H9 (cell line): ENCODE measurements at regions not wholly inside any gene's neighbourhood (a gene's known extent, or its start where the extent isn't known, plus 50 kb on each side); places are given as distances from the start of the nearest gene placed in this dataset.

Experiments
- DNase-seq: peaks from one replicate; pipeline ENCODE4 v3.0.0-alpha.2; 2017
- H2AFZ ChIP-seq: one replicate; pipeline ENCODE4 v1.6.1; 2013; ENCODE audit warnings: mild to moderate bottlenecking, low read length, control low read depth, moderate library complexity
- H2AK5ac ChIP-seq: 2 replicates; pipeline ENCODE4 v1.6.1; 2013; ENCODE audit warnings: low read length, control low read depth, mixed read lengths; ENCODE audit not compliant: insufficient read length
- H2BK120ac ChIP-seq: one replicate; pipeline ENCODE4 v1.6.1; 2013; ENCODE audit warnings: low read depth, mild to moderate bottlenecking, low read length, control low read depth, inconsistent platforms; ENCODE audit not compliant: poor library complexity, severe bottlenecking
- H2BK12ac ChIP-seq: 2 replicates; pipeline ENCODE4 v1.6.1; 2013; ENCODE audit warnings: low read length, control low read depth, mixed read lengths, low read depth; ENCODE audit not compliant: insufficient read length
- H2BK15ac ChIP-seq: 2 replicates; pipeline ENCODE4 v1.6.1; 2013; ENCODE audit warnings: low read depth, low read length, control low read depth
- H2BK20ac ChIP-seq: one replicate; pipeline ENCODE4 v1.6.1; 2013; ENCODE audit warnings: low read depth, mild to moderate bottlenecking, low read length, control low read depth, inconsistent platforms; ENCODE audit not compliant: poor library complexity, severe bottlenecking
- H2BK5ac ChIP-seq: 2 replicates; pipeline ENCODE4 v1.6.1; 2013; ENCODE audit warnings: low read length, control low read depth, mixed read lengths; ENCODE audit not compliant: insufficient read length
- H3K14ac ChIP-seq: 2 replicates; pipeline ENCODE4 v1.6.1; 2013; ENCODE audit warnings: low read length, control low read depth; ENCODE audit not compliant: insufficient read depth
- H3K18ac ChIP-seq: 2 replicates; pipeline ENCODE4 v1.6.1; 2013; ENCODE audit warnings: low read depth, mild to moderate bottlenecking, mixed read lengths, low read length, control low read depth; ENCODE audit not compliant: insufficient read length
- H3K23ac ChIP-seq: 2 replicates; pipeline ENCODE4 v1.6.1; 2013; ENCODE audit warnings: low read length, control low read depth, mixed read lengths, low read depth; ENCODE audit not compliant: insufficient read length
- H3K23me2 ChIP-seq: 2 replicates; pipeline ENCODE4 v1.6.1; 2013; ENCODE audit warnings: low read depth, mild to moderate bottlenecking, mixed read lengths, low read length, control low read depth; ENCODE audit not compliant: insufficient read length, poor library complexity, severe bottlenecking
- H3K27ac ChIP-seq: 2 replicates; pipeline ENCODE4 v1.5.1; 2013; ENCODE audit warnings: low read length, control low read depth, mixed read lengths, low read depth; ENCODE audit not compliant: insufficient read length
- H3K27me3 ChIP-seq: 2 replicates; pipeline ENCODE4 v1.6.1; 2013; ENCODE audit warnings: low read length, control low read depth, inconsistent platforms; ENCODE audit not compliant: insufficient read depth
- H3K4ac ChIP-seq: 2 replicates; pipeline ENCODE4 v1.6.1; 2013; ENCODE audit warnings: low read depth, mild to moderate bottlenecking, control low read depth, inconsistent platforms, low read length, moderate library complexity
- H3K4me1 ChIP-seq: 2 replicates; pipeline ENCODE4 v1.6.1; 2013; ENCODE audit warnings: low read length, control low read depth, inconsistent platforms; ENCODE audit not compliant: insufficient read depth
- H3K4me2 ChIP-seq: 2 replicates; pipeline ENCODE4 v1.6.1; 2013; ENCODE audit warnings: low read length, control low read depth, mixed read lengths; ENCODE audit not compliant: insufficient read length, insufficient read depth
- H3K56ac ChIP-seq: 2 replicates; pipeline ENCODE4 v1.6.1; 2013; ENCODE audit warnings: low read depth, mild to moderate bottlenecking, mixed read lengths, low read length, control low read depth; ENCODE audit not compliant: insufficient read length
- H3K79me1 ChIP-seq: 2 replicates; pipeline ENCODE4 v1.6.1; 2013; ENCODE audit warnings: low read depth, mild to moderate bottlenecking, moderate library complexity, low read length, control low read depth, inconsistent platforms; ENCODE audit not compliant: insufficient read depth, poor library complexity, severe bottlenecking
- H3K79me2 ChIP-seq: 2 replicates; pipeline ENCODE4 v1.6.1; 2013; ENCODE audit warnings: low read length, control low read depth, inconsistent platforms; ENCODE audit not compliant: insufficient read depth
- H3K9ac ChIP-seq: 2 replicates; pipeline ENCODE4 v1.6.1; 2013; ENCODE audit warnings: low read length, control low read depth, mixed read lengths; ENCODE audit not compliant: insufficient read length; ENCODE audit errors: extremely low read depth
- H3K9me3 ChIP-seq: one replicate; pipeline ENCODE4 v1.6.1; 2013; ENCODE audit warnings: low read depth, low read length, inconsistent platforms; ENCODE audit not compliant: control insufficient read depth
- H3T11ph ChIP-seq: one replicate; pipeline ENCODE4 v1.6.1; 2013; ENCODE audit warnings: mild to moderate bottlenecking, low read length, control low read depth, inconsistent platforms
- H4K20me1 ChIP-seq: one replicate; pipeline ENCODE4 v1.6.1; 2013; ENCODE audit not compliant: control insufficient read depth, insufficient read length, insufficient read depth
- H4K5ac ChIP-seq: 2 replicates; pipeline ENCODE4 v1.6.1; 2013; ENCODE audit warnings: low read depth, mild to moderate bottlenecking, mixed read lengths, low read length, control low read depth; ENCODE audit not compliant: insufficient read length
- H4K8ac ChIP-seq: replicated peaks from 2 replicates; pipeline ENCODE4 v1.6.1; 2013; ENCODE audit warnings: low read length, control low read depth, mixed read lengths, low read depth; ENCODE audit not compliant: insufficient read length
- H4K91ac ChIP-seq: 2 replicates; pipeline ENCODE4 v1.6.1; 2013; ENCODE audit warnings: low read depth, mild to moderate bottlenecking, moderate library complexity, mixed read lengths, low read length, control low read depth; ENCODE audit not compliant: insufficient read length
- H3K27ac Mint-ChIP-seq, 3 experiments: 2 replicates in 2 of 3; 3 replicates in 1 of 3; pipeline ENCODE4 v1.8.0; 2020 to 2021; ENCODE audit warnings: mixed read lengths in 3 of 3, mild to moderate bottlenecking in 1 of 3, moderate library complexity in 1 of 3
- H3K27me3 Mint-ChIP-seq: 2 replicates; pipeline ENCODE4 v1.8.0; 2021; ENCODE audit warnings: low read depth, mild to moderate bottlenecking, moderate library complexity, mixed read lengths
- H3K36me3 Mint-ChIP-seq, 3 experiments: 2 replicates in 2 of 3; 3 replicates in 1 of 3; pipeline ENCODE4 v1.8.0; 2020 to 2021; ENCODE audit warnings: low read depth in 3 of 3, mixed read lengths in 3 of 3; ENCODE audit not compliant: insufficient read depth in 1 of 3
- H3K4me1 Mint-ChIP-seq, 2 experiments: 2 replicates each; pipeline ENCODE4 v1.8.0; 2020; ENCODE audit warnings: mixed read lengths in 2 of 2
- H3K4me3 Mint-ChIP-seq, 2 experiments: 2 replicates in 1 of 2; 3 replicates in 1 of 2; pipeline ENCODE4 v1.8.0; 2020 to 2021; ENCODE audit warnings: mild to moderate bottlenecking in 2 of 2, mixed read lengths in 2 of 2, moderate library complexity in 1 of 2
- H3K9me3 Mint-ChIP-seq, 2 experiments: 2 replicates in 1 of 2; 3 replicates in 1 of 2; pipeline ENCODE4 v1.8.0; 2020; ENCODE audit warnings: mild to moderate bottlenecking in 2 of 2, mixed read lengths in 2 of 2, moderate library complexity in 1 of 2
- WGBS: extraction: QIAGEN DNeasy Blood & Tissue Kit; methylation state at CpG from one replicate; pipeline ENCODE4 v1.1.7; 2013; ENCODE audit warnings: missing lambda C conversion rate, low lambda C conversion rate, mixed read lengths; ENCODE audit not compliant: insufficient read length; ENCODE audit errors: extremely low coverage; 5-methylcytosine and 5-hydroxymethylcytosine counted together
- TF ChIP-seq, protein P1 (sequence below): fragments of 200-600 bp; sonication (generic); conservative IDR thresholded peaks from 3 replicates; pipeline ENCODE4 v1.8.0; 2021; ENCODE audit warnings: antibody characterized with exemption, mild to moderate bottlenecking

DNA sequence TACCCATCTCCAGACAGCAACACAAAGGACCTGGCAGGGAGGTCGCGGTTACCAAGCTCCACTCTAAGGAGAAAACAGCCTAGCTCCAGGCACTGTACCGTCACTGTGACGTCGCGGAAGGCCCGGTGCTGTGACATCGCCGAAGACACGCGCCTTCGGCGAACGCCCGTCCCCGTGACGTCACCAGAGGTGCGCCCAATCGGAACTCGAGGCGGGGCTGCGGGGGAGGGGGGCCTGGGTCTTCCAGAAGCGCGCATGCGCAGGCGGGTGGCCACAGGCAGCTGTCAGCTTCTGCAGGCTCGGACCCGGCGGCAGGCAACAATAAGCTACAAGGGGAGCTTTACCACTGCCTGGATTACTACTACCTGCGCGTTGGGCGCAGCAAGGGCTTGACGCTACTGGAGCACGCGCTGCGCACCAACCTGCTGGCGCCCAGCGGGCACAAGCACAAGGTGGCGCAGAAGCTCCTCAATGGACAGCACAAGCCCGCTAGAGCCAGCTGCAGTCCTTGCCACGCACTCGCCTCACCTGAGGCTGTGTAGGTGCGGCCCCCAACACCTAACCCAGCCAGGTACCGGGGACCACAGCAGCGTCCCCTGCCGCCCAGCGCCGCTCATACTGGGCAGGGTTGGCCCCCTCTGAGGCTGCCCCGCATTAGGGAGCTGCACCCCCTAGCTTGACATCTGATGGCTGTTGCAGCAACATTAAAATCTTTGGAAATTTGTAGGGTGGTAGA, 208.4 kb downstream of the TPST1 start:
- H2AFZ ChIP-seq: no peak overlapping the region
- no peak overlapping the region for H4K91ac ChIP-seq
- no CpG with 5 or more reads among the region's 49 CpGs for WGBS
- peak; percentile 97 for DNase-seq
- no peaks in the 10 kb centered on the region; the same call in 1 of the 2 replicates for H3K27me3 ChIP-seq
- no peaks in the 10 kb centered on the region for H3K9me3 ChIP-seq
- no peak overlapping the region for H2BK5ac ChIP-seq
- H2BK15ac ChIP-seq: no peak overlapping the region
- H3K79me2 ChIP-seq: no peaks in the 10 kb centered on the region
- peak overlapping the region; percentile 24 for H3K4me2 ChIP-seq
- no peak overlapping the region for H3K56ac ChIP-seq
- peak overlapping the region; percentile 78 for H3K18ac ChIP-seq
- TF ChIP-seq, protein P1, sequence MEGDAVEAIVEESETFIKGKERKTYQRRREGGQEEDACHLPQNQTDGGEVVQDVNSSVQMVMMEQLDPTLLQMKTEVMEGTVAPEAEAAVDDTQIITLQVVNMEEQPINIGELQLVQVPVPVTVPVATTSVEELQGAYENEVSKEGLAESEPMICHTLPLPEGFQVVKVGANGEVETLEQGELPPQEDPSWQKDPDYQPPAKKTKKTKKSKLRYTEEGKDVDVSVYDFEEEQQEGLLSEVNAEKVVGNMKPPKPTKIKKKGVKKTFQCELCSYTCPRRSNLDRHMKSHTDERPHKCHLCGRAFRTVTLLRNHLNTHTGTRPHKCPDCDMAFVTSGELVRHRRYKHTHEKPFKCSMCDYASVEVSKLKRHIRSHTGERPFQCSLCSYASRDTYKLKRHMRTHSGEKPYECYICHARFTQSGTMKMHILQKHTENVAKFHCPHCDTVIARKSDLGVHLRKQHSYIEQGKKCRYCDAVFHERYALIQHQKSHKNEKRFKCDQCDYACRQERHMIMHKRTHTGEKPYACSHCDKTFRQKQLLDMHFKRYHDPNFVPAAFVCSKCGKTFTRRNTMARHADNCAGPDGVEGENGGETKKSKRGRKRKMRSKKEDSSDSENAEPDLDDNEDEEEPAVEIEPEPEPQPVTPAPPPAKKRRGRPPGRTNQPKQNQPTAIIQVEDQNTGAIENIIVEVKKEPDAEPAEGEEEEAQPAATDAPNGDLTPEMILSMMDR: peak; percentile 73
- H3T11ph ChIP-seq: no peak overlapping the region
- no peak overlapping the region for H3K9ac ChIP-seq
- H3K4ac ChIP-seq: no peak overlapping the region; the same call in 1 of the 2 replicates
- no peak overlapping the region for H4K8ac ChIP-seq
- peaks cover 12% of the 10 kb centered on the region for H3K27me3 Mint-ChIP-seq
- H3K79me1 ChIP-seq: no peaks in the 10 kb centered on the region
- peaks cover 6 to 7% of the 10 kb centered on the region in 2 experiments; a peak in 3 of 4 replicates for H3K4me1 Mint-ChIP-seq
- no peaks in the 10 kb centered on the region for H4K20me1 ChIP-seq
- H3K23me2 ChIP-seq: no peaks in the 10 kb centered on the region
- H3K23ac ChIP-seq: no peak overlapping the region
- H4K5ac ChIP-seq: no peak overlapping the region
- no peaks in the 10 kb centered on the region; the same call in 1 of the 2 replicates for H3K4me1 ChIP-seq
- peak overlapping the region; percentile 59 to 79 for H3K4me3 Mint-ChIP-seq
- H2BK12ac ChIP-seq: peak overlapping the region; percentile 3
- no peak overlapping the region for H2BK20ac ChIP-seq
- peaks cover 0 to 4% (median 0%) of the 10 kb centered on the region in 3 experiments; a peak in 2 of 7 replicates for H3K36me3 Mint-ChIP-seq
- H2BK120ac ChIP-seq: no peak overlapping the region
- no peak overlapping the region for H2AK5ac ChIP-seq
- peaks cover 3 to 5% of the 10 kb centered on the region in 2 experiments; a peak in 3 of 5 replicates for H3K9me3 Mint-ChIP-seq
- H3K27ac ChIP-seq: no peak overlapping the region
- H3K27ac Mint-ChIP-seq: peak overlapping the region; percentile 60 to 79 (median 73); a peak in 4 of 7 replicates
- peak overlapping the region; percentile 51 for H3K14ac ChIP-seq
